Activated CD4-positive, alpha-beta T cell treated with anti-CD3 and anti-CD28 coated beads, Interleukin-2, amount 10 ng/mL, durations not matched to agents 7 days and 5 days (primary cell): ENCODE measurements at regions not wholly inside any gene's neighbourhood (a gene's known extent, or its start where the extent isn't known, plus 50 kb on each side); places are given as distances from the start of the nearest gene placed in this dataset.

Experiments used
- CTCF ChIA-PET: fragments of 350-600 bp; sonication (Branson Sonifier 250); formaldehyde crosslinking; loops from one replicate; lab custom pipeline; 2021; ENCODE audit warnings: antibody characterized with exemption; lab: Charles Lee
- POLR2A ChIA-PET: fragments of 350-600 bp; sonication (Branson Sonifier 250); formaldehyde crosslinking; loops from one replicate; lab custom pipeline; 2021; ENCODE audit warnings: antibody characterized with exemption; lab: Charles Lee
- DNase-seq: peaks from one replicate; pipeline ENCODE4 v3.0.0-alpha.2; 2020
- H3K27ac Mint-ChIP-seq: one replicate; pipeline ENCODE4 v1.8.0; 2021; ENCODE audit warnings: mild to moderate bottlenecking, moderate library complexity, mixed read lengths
- H3K27me3 Mint-ChIP-seq: one replicate; pipeline ENCODE4 v1.8.0; 2021; ENCODE audit warnings: mixed read lengths
- H3K36me3 Mint-ChIP-seq: one replicate; pipeline ENCODE4 v1.8.0; 2021; ENCODE audit warnings: low read depth, mixed read lengths
- H3K4me1 Mint-ChIP-seq: one replicate; pipeline ENCODE4 v1.8.0; 2021; ENCODE audit warnings: mixed read lengths
- H3K4me3 Mint-ChIP-seq: one replicate; pipeline ENCODE4 v1.8.0; 2021; ENCODE audit warnings: mild to moderate bottlenecking, moderate library complexity, mixed read lengths
- H3K9me3 Mint-ChIP-seq: one replicate; pipeline ENCODE4 v1.8.0; 2021; ENCODE audit warnings: mixed read lengths

- CTCF ChIA-PET = no interaction called here
- no peaks in the 10 kb centered on the region for H3K4me1 Mint-ChIP-seq
- no peak overlapping the region for H3K27ac Mint-ChIP-seq
Observed at GRCh38 chr1:2871246-2871815, 69.8 kb upstream of the TTC34 start.

GRCh38 chr1:2874207-2874606 is 72.7 kb upstream of the TTC34 start:
- Mint-ChIP-seq H3K27me3 (no peaks in the 10 kb centered on the region), H3K4me3 (no peak overlapping the region), H3K4me1 (no peaks in the 10 kb centered on the region), H3K9me3 (peaks cover 19% of the 10 kb centered on the region), H3K36me3 (peaks cover 4% of the 10 kb centered on the region), H3K27ac (no peak overlapping the region)
- ChIA-PET CTCF (no interaction called here), POLR2A (no interaction called here)
- DNase-seq = no peak

More at GRCh38 chr1:2871246-2871815, 69.8 kb upstream of the TTC34 start:
- Mint-ChIP-seq H3K9me3 (peaks cover 19% of the 10 kb centered on the region), H3K36me3 (peaks cover 4% of the 10 kb centered on the region), H3K27me3 (no peaks in the 10 kb centered on the region), H3K4me3 (no peak overlapping the region)
- POLR2A ChIA-PET = no interaction called here
- DNase-seq = no peak

GRCh38 chr1:2874607-2875480 is 73.4 kb upstream of the TTC34 start:
- H3K27ac Mint-ChIP-seq = no peak overlapping the region
- H3K36me3 Mint-ChIP-seq = peaks cover 4% of the 10 kb centered on the region
- no peaks in the 10 kb centered on the region for H3K27me3 Mint-ChIP-seq
- no peak overlapping the region for H3K4me3 Mint-ChIP-seq
- ChIA-PET POLR2A (no interaction called here), CTCF (no interaction called here)
- H3K4me1 Mint-ChIP-seq = no peaks in the 10 kb centered on the region
- DNase-seq = no peak
- H3K9me3 Mint-ChIP-seq = peaks cover 19% of the 10 kb centered on the region

GRCh38 chr1:2875707-2876561 is 74.4 kb upstream of the TTC34 start:
- Mint-ChIP-seq H3K36me3 (peaks cover 4% of the 10 kb centered on the region), H3K9me3 (peaks cover 17% of the 10 kb centered on the region), H3K4me3 (no peak overlapping the region), H3K27me3 (no peaks in the 10 kb centered on the region), H3K27ac (no peak overlapping the region), H3K4me1 (no peaks in the 10 kb centered on the region)
- ChIA-PET POLR2A (no interaction called here), CTCF (no interaction called here)
- no peak for DNase-seq

- DNase-seq = no peak
- CTCF ChIA-PET = no interaction called here
- H3K4me3 Mint-ChIP-seq = no peak overlapping the region
- no peak overlapping the region for H3K27ac Mint-ChIP-seq
- POLR2A ChIA-PET = no interaction called here
- peaks cover 9% of the 10 kb centered on the region for H3K9me3 Mint-ChIP-seq
- no peaks in the 10 kb centered on the region for H3K36me3 Mint-ChIP-seq
- H3K27me3 Mint-ChIP-seq = no peaks in the 10 kb centered on the region
- no peaks in the 10 kb centered on the region for H3K4me1 Mint-ChIP-seq
Observed at GRCh38 chr1:2876846-2877245, 75.4 kb upstream of the TTC34 start.

- Mint-ChIP-seq H3K9me3 (peaks cover 6% of the 10 kb centered on the region), H3K36me3 (no peaks in the 10 kb centered on the region), H3K27me3 (no peaks in the 10 kb centered on the region), H3K27ac (no peak overlapping the region), H3K4me3 (no peak overlapping the region), H3K4me1 (no peaks in the 10 kb centered on the region)
- CTCF ChIA-PET = no interaction called here
- POLR2A ChIA-PET = no interaction called here
- DNase-seq = no peak
Observed at GRCh38 chr1:2877391-2877790, 75.9 kb upstream of the TTC34 start.

GRCh38 chr1:2878591-2878990 is 77.1 kb upstream of the TTC34 start:
- H3K4me3 Mint-ChIP-seq = no peak overlapping the region
- H3K36me3 Mint-ChIP-seq = no peaks in the 10 kb centered on the region
- CTCF ChIA-PET = no interaction called here
- no peaks in the 10 kb centered on the region for H3K27me3 Mint-ChIP-seq
- DNase-seq = no peak
- H3K27ac Mint-ChIP-seq = no peak overlapping the region
- H3K9me3 Mint-ChIP-seq = no peaks in the 10 kb centered on the region
- H3K4me1 Mint-ChIP-seq = no peaks in the 10 kb centered on the region
- POLR2A ChIA-PET = no interaction called here

- H3K27ac Mint-ChIP-seq = no peak overlapping the region
- ChIA-PET CTCF (no interaction called here), POLR2A (no interaction called here)
- no peak for DNase-seq
- no peaks in the 10 kb centered on the region for H3K27me3 Mint-ChIP-seq
- H3K4me3 Mint-ChIP-seq = no peak overlapping the region
- no peaks in the 10 kb centered on the region for H3K4me1 Mint-ChIP-seq
- H3K36me3 Mint-ChIP-seq = no peaks in the 10 kb centered on the region
- no peaks in the 10 kb centered on the region for H3K9me3 Mint-ChIP-seq
Observed at GRCh38 chr1:2879026-2879425, 77.5 kb upstream of the TTC34 start.

GRCh38 chr1:2879591-2879990 is 78.1 kb upstream of the TTC34 start:
- Mint-ChIP-seq H3K4me1 (no peaks in the 10 kb centered on the region), H3K9me3 (no peaks in the 10 kb centered on the region), H3K27ac (no peak overlapping the region), H3K36me3 (no peaks in the 10 kb centered on the region), H3K27me3 (no peaks in the 10 kb centered on the region), H3K4me3 (no peak overlapping the region)
- no peak for DNase-seq
- CTCF ChIA-PET = no interaction called here
- POLR2A ChIA-PET = no interaction called here

- Mint-ChIP-seq H3K4me3 (no peak overlapping the region), H3K9me3 (no peaks in the 10 kb centered on the region), H3K36me3 (no peaks in the 10 kb centered on the region), H3K4me1 (no peaks in the 10 kb centered on the region), H3K27ac (no peak overlapping the region), H3K27me3 (no peaks in the 10 kb centered on the region)
- ChIA-PET CTCF (no interaction called here), POLR2A (no interaction called here)
- DNase-seq = no peak
Observed at GRCh38 chr1:2880086-2880485, 78.6 kb upstream of the TTC34 start.

GRCh38 chr1:2880812-2881295 is 79.4 kb upstream of the TTC34 start:
- H3K36me3 Mint-ChIP-seq = no peaks in the 10 kb centered on the region
- POLR2A ChIA-PET = no interaction called here
- no peak for DNase-seq
- CTCF ChIA-PET = no interaction called here
- H3K27me3 Mint-ChIP-seq = no peaks in the 10 kb centered on the region
- no peak overlapping the region for H3K27ac Mint-ChIP-seq
- H3K9me3 Mint-ChIP-seq = no peaks in the 10 kb centered on the region
- H3K4me1 Mint-ChIP-seq = no peaks in the 10 kb centered on the region
- H3K4me3 Mint-ChIP-seq = no peak overlapping the region

- Mint-ChIP-seq H3K36me3 (no peaks in the 10 kb centered on the region), H3K4me1 (no peaks in the 10 kb centered on the region), H3K27me3 (no peaks in the 10 kb centered on the region), H3K27ac (no peak overlapping the region), H3K9me3 (no peaks in the 10 kb centered on the region), H3K4me3 (no peak overlapping the region)
- CTCF ChIA-PET = no interaction called here
- no peak for DNase-seq
- POLR2A ChIA-PET = no interaction called here
Observed at GRCh38 chr1:2881556-2881955, 80.1 kb upstream of the TTC34 start.
